HepG2 (cell line): ENCODE measurements at regions not wholly inside any gene's neighbourhood (a gene's known extent, or its start where the extent isn't known, plus 50 kb on each side); places are given as distances from the start of the nearest gene placed in this dataset.

Source experiments
- GATAD2A ChIP-seq: IDR thresholded peaks from 2 replicates; pipeline ENCODE4 v1.6.1; 2016
- RAD51 ChIP-seq: fragments of 450-650 bp; IDR thresholded peaks from 2 replicates; pipeline ENCODE4 v1.6.1; 2016; ENCODE audit warnings: borderline replicate concordance
- RORA ChIP-seq: sonication (generic); formaldehyde crosslinking; IDR thresholded peaks from 2 replicates; pipeline ENCODE4 v1.5.0; 2020; ENCODE audit warnings: mild to moderate bottlenecking, missing genetic modification reagents, moderate library complexity
- ZKSCAN1 ChIP-seq: fragments of 150-350 bp; IDR thresholded peaks from 2 replicates; pipeline ENCODE4 v1.6.1; 2014; ENCODE audit warnings: low read length
- ZNF746 ChIP-seq: sonication (generic); formaldehyde crosslinking; IDR thresholded peaks from 2 replicates; pipeline ENCODE4 v1.8.0; 2022; ENCODE audit warnings: mild to moderate bottlenecking, missing genetic modification reagents
- ZNF792 ChIP-seq: IDR thresholded peaks from 2 replicates; pipeline ENCODE4 v1.6.1; 2016

GRCh38 chr9:118751077-118751847 lies 618.0 kb downstream of the BRINP1 start:
- TF ChIP-seq ZNF792 (CRISPR knock-in tag) (no peak), ZNF746 (CRISPR knock-in tag) (no peak), ZKSCAN1 (no peak), GATAD2A (CRISPR knock-in tag) (no peak), RORA (no peak), RAD51 (no peak)
